ENCODE measurements at regions not wholly inside any gene's neighbourhood (a gene's known extent, or its start where the extent isn't known, plus 50 kb on each side); places are given as distances from the start of the nearest gene placed in this dataset.

GRCh38 chrX:13177921-13178566 lies 133.6 kb upstream of the FAM9C start:
- POLR2A ChIA-PET = no interaction called here
- H3K4me3 ChIP-seq (ENCODE audit: low read depth, low read length) = no peak overlapping the region
- TF ChIP-seq SP3 (tag by site-specific recombination; IDR thresholded peaks at IDR 0.05) = no peak
- no peak for TF ChIP-seq GLIS1 (tag by site-specific recombination; IDR thresholded peaks at IDR 0.05)
- no peak for TF ChIP-seq ZNF2 (tag by site-specific recombination; IDR thresholded peaks at IDR 0.05)
- TF ChIP-seq ZNF292 (tag by site-specific recombination; IDR thresholded peaks at IDR 0.05; ENCODE audit: borderline replicate concordance, low read depth) = no peak
- TF ChIP-seq ZFHX2 (tag by site-specific recombination; conservative IDR thresholded peaks at IDR 0.05) = no peak
- no peak for TF ChIP-seq ZNF521 (tag by site-specific recombination; IDR thresholded peaks at IDR 0.05)
- no peak for TF ChIP-seq ZNF548 (tag by site-specific recombination; IDR thresholded peaks at IDR 0.05)
- no peaks in the 10 kb centered on the region; the same call in 1 of the 2 replicates for H3K4me1 ChIP-seq (ENCODE audit: control insufficient read depth, insufficient read depth, low read length)
- peaks cover 3% of the 10 kb centered on the region for H3K9me3 ChIP-seq (ENCODE audit: control insufficient read depth, insufficient read depth, low read depth, low read length)
- no peaks in the 10 kb centered on the region for H3K36me3 ChIP-seq (ENCODE audit: control insufficient read depth in 2 of 2, insufficient read depth in 1 of 2, low read length in 2 of 2)
- no peak overlapping the region for H3K27ac ChIP-seq (ENCODE audit: extremely low read depth, low read depth, low read length)
- CTCF ChIA-PET = interaction anchor here (0.6 to 2.9 kb wide), 3 partner anchors 13 to 323 kb away, joined by 3 to 10 read pairs (median 3); no protein-coding TSS in a partner anchor

GRCh38 chrX:13175056-13175455 lies 130.6 kb upstream of the FAM9C start:
- Histone ChIP-seq H3K9me3 (ENCODE audit: control insufficient read depth, insufficient read depth, low read depth, low read length) (no peaks in the 10 kb centered on the region), H3K4me3 (ENCODE audit: low read depth, low read length) (no peak overlapping the region), H3K27ac (ENCODE audit: extremely low read depth, low read depth, low read length) (no peak overlapping the region), H3K36me3 (ENCODE audit: control insufficient read depth in 2 of 2, insufficient read depth in 1 of 2, low read length in 2 of 2) (no peaks in the 10 kb centered on the region), H3K4me1 (ENCODE audit: control insufficient read depth, insufficient read depth, low read length) (no peaks in the 10 kb centered on the region; the same call in 1 of the 2 replicates)
- ChIA-PET POLR2A (interaction anchor here (0.6 kb wide), 1 partner anchor 855 kb away, joined by 4 read pairs; the partner anchor contains the start of gene GEMIN8), CTCF (interaction anchor here (1.3 kb wide), 1 partner anchor 228 kb away, joined by 5 read pairs; no protein-coding TSS in a partner anchor)
- no peak for TF ChIP-seq ZNF148 (tag by site-specific recombination; IDR thresholded peaks at IDR 0.05; ENCODE audit: borderline replicate concordance)

- no peaks in the 10 kb centered on the region for H3K36me3 ChIP-seq (ENCODE audit: control insufficient read depth in 2 of 2, insufficient read depth in 1 of 2, low read length in 2 of 2)
- no peaks in the 10 kb centered on the region for H3K9me3 ChIP-seq (ENCODE audit: control insufficient read depth, insufficient read depth, low read depth, low read length)
- H3K27ac ChIP-seq (ENCODE audit: extremely low read depth, low read depth, low read length) = no peak overlapping the region
- TF ChIP-seq MYNN (tag by site-specific recombination; IDR thresholded peaks at IDR 0.05; ENCODE audit: borderline replicate concordance) (no peak), AEBP2 (tag by site-specific recombination; IDR thresholded peaks at IDR 0.05; ENCODE audit: borderline replicate concordance) (no peak), TRIM28 (IDR thresholded peaks at IDR 0.05; ENCODE audit: borderline replicate concordance, low read length) (no peak), ZNF16 (tag by site-specific recombination; IDR thresholded peaks at IDR 0.05; ENCODE audit: low read depth) (no peak), ZNF660 (tag by site-specific recombination; IDR thresholded peaks at IDR 0.05) (no peak), ZNF26 (tag by site-specific recombination; IDR thresholded peaks at IDR 0.05) (no peak), ZNF121 (tag by site-specific recombination; IDR thresholded peaks at IDR 0.05) (no peak), KLF7 (tag by site-specific recombination; IDR thresholded peaks at IDR 0.05; ENCODE audit: borderline replicate concordance) (no peak), ZNF658 (tag by site-specific recombination; IDR thresholded peaks at IDR 0.05) (no peak), ZNF362 (tag by site-specific recombination; IDR thresholded peaks at IDR 0.05) (no peak), ZBTB49 (tag by site-specific recombination; IDR thresholded peaks at IDR 0.05; ENCODE audit: low read depth) (no peak), ZNF19 (tag by site-specific recombination; IDR thresholded peaks at IDR 0.05; ENCODE audit: low read depth) (no peak), ZNF214 (tag by site-specific recombination; IDR thresholded peaks at IDR 0.05; ENCODE audit: borderline replicate concordance) (no peak)
- peaks cover 4% of the 10 kb centered on the region; the same call in 1 of the 2 replicates for H3K4me1 ChIP-seq (ENCODE audit: control insufficient read depth, insufficient read depth, low read length)
- POLR2A ChIA-PET = no interaction called here
- CTCF ChIA-PET = interaction anchor here (0.6 to 0.7 kb wide), 2 partner anchors 25 to 964 kb away, joined by 5 read pairs; no protein-coding TSS in a partner anchor
- H3K4me3 ChIP-seq (ENCODE audit: low read depth, low read length) = no peak overlapping the region
These were observed 126.6 kb upstream of the FAM9C start for GRCh38 chrX:13170966-13171558.
